Activated naive CD8-positive, alpha-beta T cell treated with anti-CD3 and anti-CD28 coated beads, Interleukin-2, amount 50 U/mL, for 24 hours (primary cell): ENCODE measurements at regions not wholly inside any gene's neighbourhood (a gene's known extent, or its start where the extent isn't known, plus 50 kb on each side); places are given as distances from the start of the nearest gene placed in this dataset.

Source experiments
- ATAC-seq: fragments of 150-1000 bp; cut with Tn5 transposase; one replicate; pipeline ENCODE4 v1.10.0; 2021
- DNase-seq: peaks from one replicate; pipeline ENCODE4 v3.0.0; 2021
- H3K27ac Mint-ChIP-seq: one replicate; pipeline ENCODE4 v1.8.0; 2021; ENCODE audit warnings: mild to moderate bottlenecking, mixed read lengths
- H3K27me3 Mint-ChIP-seq: one replicate; pipeline ENCODE4 v1.8.0; 2021; ENCODE audit warnings: mixed read lengths
- H3K36me3 Mint-ChIP-seq: one replicate; pipeline ENCODE4 v1.8.0; 2021; ENCODE audit warnings: low read depth, mixed read lengths
- H3K4me1 Mint-ChIP-seq: one replicate; pipeline ENCODE4 v1.8.0; 2021; ENCODE audit warnings: mixed read lengths
- H3K4me3 Mint-ChIP-seq: one replicate; pipeline ENCODE4 v1.8.0; 2021; ENCODE audit warnings: mild to moderate bottlenecking, moderate library complexity, mixed read lengths
- H3K9me3 Mint-ChIP-seq: one replicate; pipeline ENCODE4 v1.8.0; 2021; ENCODE audit warnings: mixed read lengths

DNA sequence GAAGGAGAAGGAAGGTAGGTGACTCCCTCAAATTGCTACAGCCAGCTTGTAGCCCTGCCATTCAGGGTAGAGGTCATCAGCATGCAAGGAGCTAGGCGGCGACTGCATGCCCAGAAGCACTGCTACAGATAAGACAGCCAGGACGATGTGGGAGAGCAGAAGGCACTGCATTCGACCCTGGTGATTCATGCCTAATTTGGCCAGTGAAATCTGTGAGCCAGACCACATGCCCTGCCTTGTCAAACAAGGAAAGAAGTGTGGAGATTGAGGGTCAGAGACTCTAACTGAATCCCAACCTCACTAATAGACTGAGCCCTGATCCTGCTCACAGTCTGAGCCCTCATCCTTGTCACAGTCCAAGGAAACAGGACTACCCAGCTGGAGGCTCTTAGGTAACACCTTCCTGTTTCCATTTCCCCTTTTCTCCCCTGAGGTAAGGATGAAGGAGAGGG is 86.6 kb downstream of the LINGO1 start:
- H3K4me1 Mint-ChIP-seq: peaks cover 4% of the 10 kb centered on the region
- ATAC-seq (no peak), DNase-seq (no peak)
- no peak overlapping the region for H3K4me3 Mint-ChIP-seq
- no peaks in the 10 kb centered on the region for H3K9me3 Mint-ChIP-seq
- no peaks in the 10 kb centered on the region for H3K36me3 Mint-ChIP-seq
- no peak overlapping the region for H3K27ac Mint-ChIP-seq
- peaks cover 4% of the 10 kb centered on the region for H3K27me3 Mint-ChIP-seq

GRCh38 chr15:77545058-77545457 is 87.7 kb downstream of the LINGO1 start:
- no peak for ATAC-seq
- H3K4me1 Mint-ChIP-seq: peaks cover 4% of the 10 kb centered on the region
- H3K27ac Mint-ChIP-seq: no peak overlapping the region

GRCh38 chr15:77544162-77544561 is 88.5 kb downstream of the LINGO1 start:
- peaks cover 4% of the 10 kb centered on the region for H3K27me3 Mint-ChIP-seq
- H3K27ac Mint-ChIP-seq: no peak overlapping the region
- DNase-seq (no peak), ATAC-seq (no peak)
- no peak overlapping the region for H3K4me3 Mint-ChIP-seq
- H3K36me3 Mint-ChIP-seq: no peaks in the 10 kb centered on the region
- peaks cover 4% of the 10 kb centered on the region for H3K4me1 Mint-ChIP-seq
- no peaks in the 10 kb centered on the region for H3K9me3 Mint-ChIP-seq

More at GRCh38 chr15:77545058-77545457, 87.7 kb downstream of the LINGO1 start:
- peaks cover 4% of the 10 kb centered on the region for H3K27me3 Mint-ChIP-seq
- DNase-seq: no peak
- no peaks in the 10 kb centered on the region for H3K9me3 Mint-ChIP-seq
- no peaks in the 10 kb centered on the region for H3K36me3 Mint-ChIP-seq
- no peak overlapping the region for H3K4me3 Mint-ChIP-seq

DNA sequence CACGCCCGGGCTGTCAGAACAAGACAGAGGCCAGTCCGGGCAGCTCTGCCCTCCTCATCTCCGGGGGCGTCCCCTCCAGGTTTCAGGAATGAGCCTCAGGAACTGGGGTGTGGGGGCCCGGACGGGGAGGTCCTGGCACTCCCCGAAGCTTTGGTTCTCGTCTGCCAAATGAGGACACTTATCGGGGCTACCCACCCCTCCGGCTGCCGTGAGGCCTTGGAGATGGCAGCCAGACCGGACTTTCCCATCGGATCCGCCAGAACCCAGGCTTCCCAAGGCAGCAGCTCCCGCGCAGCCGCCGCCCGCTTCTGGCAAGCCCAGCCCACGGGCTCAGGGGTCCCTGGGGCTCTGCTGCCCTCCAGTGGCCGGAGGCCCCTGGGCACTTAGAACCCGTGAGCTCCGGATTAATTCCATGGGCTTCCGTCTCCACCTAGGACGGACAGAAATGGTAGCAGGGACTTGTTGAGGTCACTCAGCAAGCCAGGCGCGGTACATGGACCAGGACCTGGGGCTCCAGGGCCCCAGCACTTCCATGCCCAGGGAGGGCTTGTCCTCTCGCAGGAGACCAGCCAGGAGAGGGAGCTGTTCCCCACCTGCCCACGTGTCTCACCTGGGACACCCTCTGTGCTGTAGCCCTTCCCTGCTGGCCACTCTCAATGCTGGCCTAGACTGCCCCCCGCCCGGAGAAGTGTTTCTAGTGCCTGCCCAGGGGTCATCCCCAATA is 89.4 kb downstream of the LINGO1 start:
- Mint-ChIP-seq H3K36me3 (no peaks in the 10 kb centered on the region), H3K4me3 (peak overlapping the region; percentile 67), H3K4me1 (peaks cover 6% of the 10 kb centered on the region), H3K27me3 (peaks cover 4% of the 10 kb centered on the region), H3K27ac (peak overlapping the region; percentile 67), H3K9me3 (no peaks in the 10 kb centered on the region)
- peak; percentile 84 for DNase-seq
- peak; percentile 91 for ATAC-seq

DNA sequence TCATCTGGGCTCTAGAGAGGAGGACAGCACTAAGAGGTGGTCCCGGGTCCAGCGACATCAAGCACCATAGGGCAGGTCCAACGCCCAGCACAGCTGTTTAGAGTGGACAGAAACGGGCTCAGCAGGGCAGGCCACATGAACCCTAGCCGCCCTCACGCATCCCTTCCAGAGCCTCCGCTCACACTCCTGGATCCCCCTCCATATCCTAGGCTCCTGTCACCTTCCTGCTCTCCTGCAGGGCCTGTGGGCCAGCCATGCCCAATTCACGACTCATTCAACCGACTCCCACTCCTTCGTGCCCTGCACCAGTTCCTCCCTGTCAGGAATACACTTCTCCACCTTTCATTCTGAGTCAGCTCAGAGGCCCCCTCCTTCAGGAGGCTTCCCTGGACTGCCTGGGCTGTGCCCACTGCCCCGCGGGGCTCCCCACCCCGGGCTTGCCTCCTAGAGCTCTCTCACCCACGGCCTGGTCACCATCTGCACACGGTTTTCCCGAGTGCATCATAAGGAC is 90.2 kb downstream of the LINGO1 start:
- no peak for ATAC-seq
- Mint-ChIP-seq H3K4me1 (peaks cover 11% of the 10 kb centered on the region), H3K4me3 (peak overlapping the region; percentile 67), H3K36me3 (no peaks in the 10 kb centered on the region), H3K9me3 (no peaks in the 10 kb centered on the region), H3K27ac (no peak overlapping the region), H3K27me3 (peaks cover 4% of the 10 kb centered on the region)
- DNase-seq: no peak

DNA sequence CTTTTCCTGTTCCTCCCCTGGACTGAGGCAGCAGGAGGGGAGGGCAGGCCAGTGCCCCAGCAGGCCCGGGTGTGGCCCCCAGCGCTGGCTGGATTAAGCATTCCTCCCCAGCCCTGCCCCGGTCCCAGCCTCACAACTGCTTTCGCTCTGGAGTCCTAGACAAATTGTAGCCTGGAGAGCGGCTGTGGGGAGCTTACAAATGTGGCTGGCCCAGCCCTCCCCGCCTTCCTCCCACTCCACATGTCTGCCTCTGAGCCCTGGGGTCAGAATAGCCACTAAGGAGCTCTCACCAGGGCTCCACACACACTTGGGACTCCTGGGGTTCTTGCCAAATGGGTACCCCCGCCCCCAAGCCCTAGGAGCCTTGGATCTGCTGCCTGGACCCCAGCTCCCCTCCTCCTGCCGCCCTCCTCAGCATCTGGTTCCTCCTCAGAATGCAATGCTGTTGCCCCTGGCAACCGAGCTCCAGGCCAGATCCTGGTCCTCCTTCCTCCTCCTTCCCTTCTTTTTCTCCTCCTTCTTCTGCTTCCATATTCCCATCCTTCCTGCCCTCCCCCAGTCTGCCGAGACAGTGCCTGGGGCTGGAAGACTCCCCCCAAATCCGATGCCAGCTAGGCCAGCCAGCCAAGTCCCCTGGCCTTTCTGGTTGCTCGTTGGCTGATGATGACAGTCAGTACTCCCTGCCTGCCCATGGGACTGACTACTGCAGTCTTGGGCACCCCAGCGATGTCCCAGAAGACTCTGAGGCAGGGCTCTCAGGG is 91.1 kb downstream of the LINGO1 start:
- Mint-ChIP-seq H3K36me3 (no peaks in the 10 kb centered on the region), H3K27ac (no peak overlapping the region), H3K27me3 (peaks cover 4% of the 10 kb centered on the region), H3K4me3 (no peak overlapping the region), H3K9me3 (no peaks in the 10 kb centered on the region), H3K4me1 (peaks cover 11% of the 10 kb centered on the region)
- no peak for DNase-seq
- ATAC-seq: no peak

DNA sequence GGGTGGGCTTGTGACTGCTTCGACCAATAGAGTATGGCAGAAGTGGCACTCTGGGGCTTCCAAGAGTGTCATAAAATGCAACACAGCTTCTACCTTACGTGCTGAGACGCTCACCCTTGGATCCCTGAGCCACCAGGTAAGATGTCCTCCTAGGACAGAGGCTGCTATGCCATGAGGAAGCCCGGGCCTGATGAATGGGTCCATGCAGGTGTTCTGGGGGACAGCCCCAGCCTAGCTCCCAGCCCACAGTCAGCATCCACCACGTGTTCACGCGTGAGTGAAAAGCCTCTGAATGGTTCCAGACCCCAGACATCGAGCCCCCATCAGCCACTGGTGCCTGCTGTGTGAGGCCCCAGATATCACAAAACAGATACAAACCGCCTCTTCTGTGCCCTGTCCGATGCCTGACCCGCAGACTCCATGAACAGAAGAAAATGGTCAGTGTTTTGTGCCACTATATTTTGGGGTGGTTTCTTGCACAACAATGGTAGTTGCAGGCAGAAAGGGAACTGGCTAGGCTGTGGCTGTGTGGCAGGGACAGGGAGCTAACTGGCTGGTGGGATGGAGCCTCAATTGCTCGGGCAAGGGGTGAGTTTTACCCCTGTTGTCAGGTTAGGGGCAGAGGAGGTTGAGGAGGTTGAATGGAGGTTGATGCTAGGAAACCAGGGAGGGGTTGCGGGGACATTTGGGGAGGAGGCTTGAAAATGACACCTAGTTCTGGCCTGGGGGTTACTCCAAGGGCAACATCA is 92.2 kb downstream of the LINGO1 start:
- no peak for DNase-seq
- Mint-ChIP-seq H3K4me3 (no peak overlapping the region), H3K9me3 (no peaks in the 10 kb centered on the region), H3K36me3 (no peaks in the 10 kb centered on the region), H3K4me1 (peaks cover 11% of the 10 kb centered on the region), H3K27ac (no peak overlapping the region), H3K27me3 (peaks cover 4% of the 10 kb centered on the region)
- ATAC-seq: no peak

- Mint-ChIP-seq H3K27ac (no peak overlapping the region), H3K4me3 (no peak overlapping the region), H3K27me3 (no peaks in the 10 kb centered on the region), H3K9me3 (no peaks in the 10 kb centered on the region), H3K36me3 (no peaks in the 10 kb centered on the region), H3K4me1 (peaks cover 11% of the 10 kb centered on the region)
- ATAC-seq (no peak), DNase-seq (no peak)
These were observed 93.8 kb downstream of the LINGO1 start for GRCh38 chr15:77538793-77539497.

GRCh38 chr15:77538027-77538451 is 94.7 kb downstream of the LINGO1 start:
- H3K4me1 Mint-ChIP-seq: peaks cover 11% of the 10 kb centered on the region
- no peaks in the 10 kb centered on the region for H3K27me3 Mint-ChIP-seq
- no peak overlapping the region for H3K4me3 Mint-ChIP-seq
- H3K9me3 Mint-ChIP-seq: no peaks in the 10 kb centered on the region
- no peak overlapping the region for H3K27ac Mint-ChIP-seq
- ATAC-seq (no peak), DNase-seq (no peak)
- no peaks in the 10 kb centered on the region for H3K36me3 Mint-ChIP-seq

DNA sequence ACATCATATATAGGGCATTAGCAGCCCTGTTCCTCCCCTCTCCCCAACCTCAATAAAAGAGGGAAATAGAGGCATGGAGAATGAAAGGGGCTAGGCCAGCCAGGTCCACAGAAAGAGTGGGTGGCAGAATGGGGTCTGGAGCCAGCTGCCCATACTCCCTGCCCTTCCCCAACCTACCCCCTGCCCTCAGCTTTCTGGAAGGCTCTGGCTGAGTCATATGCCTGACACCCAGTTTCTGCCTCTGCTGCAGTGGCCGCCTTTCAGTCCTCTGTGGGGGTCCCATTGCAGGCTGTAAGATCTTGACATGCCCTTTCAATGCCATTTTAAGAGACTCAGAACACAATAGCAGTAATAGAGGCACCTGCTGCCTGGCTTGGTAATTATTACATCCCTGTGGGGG is 95.7 kb downstream of the LINGO1 start:
- DNase-seq (no peak), ATAC-seq (no peak)
- Mint-ChIP-seq H3K27ac (no peak overlapping the region), H3K4me3 (no peak overlapping the region), H3K27me3 (no peaks in the 10 kb centered on the region), H3K4me1 (peaks cover 7% of the 10 kb centered on the region), H3K9me3 (no peaks in the 10 kb centered on the region), H3K36me3 (no peaks in the 10 kb centered on the region)

- Mint-ChIP-seq H3K4me3 (no peak overlapping the region), H3K27ac (no peak overlapping the region), H3K9me3 (no peaks in the 10 kb centered on the region), H3K4me1 (peaks cover 7% of the 10 kb centered on the region), H3K27me3 (no peaks in the 10 kb centered on the region), H3K36me3 (no peaks in the 10 kb centered on the region)
- ATAC-seq (no peak), DNase-seq (no peak)
These were observed 96.9 kb downstream of the LINGO1 start for GRCh38 chr15:77535845-77536244.
